NCI-H460 (cell line): ENCODE measurements at regions not wholly inside any gene's neighbourhood (a gene's known extent, or its start where the extent isn't known, plus 50 kb on each side); places are given as distances from the start of the nearest gene placed in this dataset.

ENCODE experiments used
- DNase-seq: peaks from one replicate; pipeline ENCODE4 v3.0.0-alpha.2; 2016; ENCODE audit warnings: low read depth; ENCODE audit errors: extremely low read depth

GRCh38 chr10:10101106-10101505, 916.6 kb upstream of the CELF2 start:
- DNase-seq: no peak

- no peak for DNase-seq
These were observed 906.7 kb upstream of the CELF2 start for GRCh38 chr10:10110844-10111490.

GRCh38 chr10:10118131-10118530, 899.5 kb upstream of the CELF2 start:
- DNase-seq: no peak

DNA sequence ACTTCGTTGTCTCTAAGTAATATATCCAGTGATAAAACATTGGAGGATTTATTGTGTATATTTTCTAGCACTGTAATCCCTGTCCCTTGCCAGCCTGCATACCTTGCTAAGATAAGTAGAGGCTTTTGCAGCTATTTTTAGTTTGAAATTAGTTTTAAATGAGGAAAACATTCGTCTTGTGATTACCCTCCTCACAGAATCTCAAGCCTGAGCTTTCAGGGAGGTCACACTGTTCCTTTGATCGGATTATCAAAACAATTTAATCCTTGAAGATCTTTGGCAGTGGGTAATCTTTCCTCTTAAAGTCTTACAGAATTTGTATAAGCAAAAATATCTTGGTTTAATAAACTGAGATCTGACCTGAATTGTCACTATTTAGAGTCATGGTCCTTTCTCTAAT, 897.0 kb upstream of the CELF2 start:
- DNase-seq: no peak

- no peak for DNase-seq
These were observed 892.0 kb upstream of the CELF2 start for GRCh38 chr10:10125676-10126075.

- no peak for DNase-seq
These were observed 891.5 kb upstream of the CELF2 start for GRCh38 chr10:10126218-10126617.

- DNase-seq: peak; percentile 18
These were observed 889.3 kb upstream of the CELF2 start for GRCh38 chr10:10128387-10128786.

GRCh38 chr10:10130686-10131085, 887.0 kb upstream of the CELF2 start:
- no peak for DNase-seq

DNA sequence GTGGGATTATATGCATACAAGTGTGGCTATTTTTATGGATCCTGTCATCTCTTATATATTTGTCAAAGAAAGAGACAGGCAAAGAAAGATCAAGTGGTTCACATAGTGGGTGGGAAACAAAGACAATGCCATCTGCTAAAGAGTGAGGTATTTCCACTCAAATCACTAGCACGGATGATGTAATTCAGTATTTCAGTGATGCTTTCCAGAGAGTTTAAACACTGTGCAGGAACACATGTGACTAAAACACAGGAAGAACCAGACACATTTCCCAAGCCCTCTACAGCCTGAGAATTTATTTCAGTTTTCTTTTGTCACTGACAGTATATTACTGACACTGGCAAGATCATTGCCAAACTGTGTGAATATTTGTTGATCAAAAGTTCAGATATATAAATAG, 885.7 kb upstream of the CELF2 start:
- DNase-seq: no peak

GRCh38 chr10:10133281-10133680, 884.4 kb upstream of the CELF2 start:
- no peak for DNase-seq

GRCh38 chr10:10138685-10139084, 879.0 kb upstream of the CELF2 start:
- DNase-seq: peak; percentile 2

DNA sequence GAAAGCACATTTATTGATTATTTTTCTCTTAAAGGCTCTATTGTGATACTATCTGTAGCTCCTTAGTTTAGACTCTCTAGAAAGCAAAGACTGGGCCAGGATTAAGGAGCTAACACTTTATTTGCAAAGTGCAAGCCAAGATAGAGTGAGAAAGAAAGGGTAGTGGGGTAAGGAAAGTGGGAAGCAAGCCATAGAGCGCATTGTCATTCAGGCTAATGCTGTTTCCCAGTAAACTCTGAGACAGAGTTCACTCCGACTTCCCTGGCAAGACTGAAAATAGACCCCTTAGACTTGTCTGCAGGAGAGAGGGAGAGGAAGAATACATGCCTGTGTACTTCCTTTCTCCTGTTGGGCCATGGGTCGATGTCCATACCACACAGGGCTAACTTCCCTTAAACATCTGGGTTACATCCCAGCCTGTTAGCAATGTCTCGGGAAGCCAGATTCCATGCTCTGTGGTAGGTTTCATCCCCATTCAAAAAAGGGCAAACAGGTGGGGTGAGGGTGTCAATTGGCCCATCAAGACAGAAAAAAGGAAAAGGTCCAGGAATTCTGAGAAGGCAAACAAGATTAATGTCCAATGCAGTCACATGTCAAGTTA, 875.8 kb upstream of the CELF2 start:
- DNase-seq: no peak

DNA sequence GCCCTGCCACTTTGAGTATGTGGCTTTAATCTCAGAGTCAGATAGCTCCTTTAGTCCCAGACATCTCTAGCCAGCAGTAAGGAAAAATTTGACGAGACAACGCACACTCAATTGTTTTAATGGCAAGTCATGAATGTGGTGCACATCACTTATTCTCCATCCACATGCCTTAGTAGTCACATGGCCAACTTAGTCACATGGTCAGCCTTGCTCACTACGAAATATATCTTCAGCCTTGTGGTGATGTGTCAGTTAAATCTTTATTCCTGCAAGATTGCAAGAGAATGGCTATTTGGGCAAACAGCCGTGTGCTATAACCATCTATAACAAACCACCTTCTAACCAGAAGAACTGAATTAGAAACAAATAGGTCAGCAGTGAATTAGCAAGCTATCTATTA, 871.1 kb upstream of the CELF2 start:
- DNase-seq: no peak

- DNase-seq: no peak
These were observed 867.8 kb upstream of the CELF2 start for GRCh38 chr10:10149899-10150298.

GRCh38 chr10:10156917-10157600, 860.6 kb upstream of the CELF2 start:
- no peak for DNase-seq

- no peak for DNase-seq
These were observed 856.8 kb upstream of the CELF2 start for GRCh38 chr10:10160821-10161312.

GRCh38 chr10:10164848-10165247, 852.8 kb upstream of the CELF2 start:
- DNase-seq: no peak

DNA sequence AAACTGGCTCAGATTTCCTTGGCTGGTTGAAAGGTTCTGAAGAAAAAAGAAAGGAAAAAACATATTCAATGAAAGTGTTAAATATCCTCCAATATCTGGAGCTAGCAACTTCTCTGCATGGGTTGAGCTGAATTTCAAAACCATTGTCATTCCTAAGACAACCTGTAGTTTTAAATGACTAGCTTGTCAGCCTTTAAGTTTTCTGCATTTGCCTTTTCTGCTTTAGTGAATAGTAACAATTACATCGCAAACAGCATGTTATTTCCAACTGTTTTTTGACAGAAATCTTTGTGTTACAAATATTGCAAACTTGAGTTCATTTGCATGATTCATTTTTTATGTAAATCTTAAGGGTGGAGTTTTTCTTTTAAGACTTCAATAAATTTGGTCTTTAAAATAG, 852.3 kb upstream of the CELF2 start:
- no peak for DNase-seq

- no peak for DNase-seq
These were observed 839.2 kb upstream of the CELF2 start for GRCh38 chr10:10178476-10178875.

GRCh38 chr10:10193848-10194247, 823.8 kb upstream of the CELF2 start:
- no peak for DNase-seq

DNA sequence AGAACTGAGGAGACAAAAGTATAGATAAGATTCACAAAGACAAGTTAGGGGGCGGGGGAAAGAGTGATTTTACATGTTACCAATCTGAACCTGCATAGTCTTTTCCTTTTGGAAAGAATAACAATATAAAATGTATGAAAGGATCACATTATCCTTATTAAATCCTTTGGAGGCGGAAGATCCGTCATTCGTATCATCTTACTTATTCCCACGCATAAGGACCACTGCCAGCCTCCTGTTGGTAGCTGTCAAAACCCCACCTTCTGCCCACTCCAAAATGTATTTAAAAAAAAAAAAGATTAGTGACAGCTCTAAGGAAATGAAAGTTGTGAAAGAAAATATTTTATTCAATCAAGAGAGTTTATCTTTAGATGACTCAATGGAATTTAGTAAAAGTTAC, 821.0 kb upstream of the CELF2 start:
- no peak for DNase-seq

DNA sequence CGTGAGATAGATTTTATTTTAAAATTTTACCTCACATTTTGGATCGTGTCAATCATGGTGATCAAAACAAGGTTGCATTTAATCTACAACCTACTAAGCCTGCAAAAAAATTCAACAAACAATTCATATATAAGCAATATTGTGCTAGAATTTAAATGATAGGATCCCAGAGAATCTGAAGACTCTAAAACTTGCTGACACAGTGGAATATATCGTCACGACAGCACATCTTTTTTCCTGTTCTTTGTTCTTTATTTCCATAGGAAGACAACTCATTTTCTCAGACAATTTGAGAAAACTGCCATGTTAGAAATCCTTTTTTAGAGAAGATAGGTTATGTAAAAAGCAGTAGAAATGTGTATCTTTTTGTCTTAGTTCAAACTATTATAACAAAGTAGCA, 820.2 kb upstream of the CELF2 start:
- DNase-seq: no peak
